SU-DHL-6 (cell line): ENCODE measurements at regions not wholly inside any gene's neighbourhood (a gene's known extent, or its start where the extent isn't known, plus 50 kb on each side); places are given as distances from the start of the nearest gene placed in this dataset.

Experiments used
- H2AFZ ChIP-seq: fragments of 200-600 bp; sonication (generic); 2 replicates; pipeline ENCODE4 v1.6.1; 2014; ENCODE audit warnings: low read depth, mild to moderate bottlenecking, moderate library complexity, mixed read lengths, antibody characterized with exemption, low read length; ENCODE audit not compliant: severe bottlenecking
- H3F3A ChIP-seq: fragments of 200-600 bp; shearing (Covaris generic); 2 replicates; pipeline ENCODE4 v1.6.0; 2016; ENCODE audit warnings: antibody characterized with exemption, mild to moderate bottlenecking; ENCODE audit not compliant: insufficient read depth
- H3K27ac ChIP-seq: fragments of 200-600 bp; sonication (generic); 2 replicates; pipeline ENCODE4 v1.5.1; 2016; ENCODE audit warnings: low read depth, mild to moderate bottlenecking, low read length, moderate library complexity, mixed read lengths
- H3K27me3 ChIP-seq: fragments of 200-600 bp; sonication (generic), shearing (Covaris generic); 2 replicates; pipeline ENCODE4 v1.6.0; 2014; ENCODE audit warnings: mild to moderate bottlenecking, low read length
- H3K36me3 ChIP-seq: fragments of 200-600 bp; sonication (generic); 2 replicates; pipeline ENCODE4 v1.6.1; 2014; ENCODE audit warnings: mild to moderate bottlenecking, low read length, mixed read lengths
- H3K4me2 ChIP-seq: fragments of 300-600, 200-600 bp; shearing (Covaris generic), sonication (generic); 2 replicates; pipeline ENCODE4 v1.6.0; 2014; ENCODE audit warnings: low read length, low read depth, mild to moderate bottlenecking; ENCODE audit not compliant: poor library complexity, severe bottlenecking
- H3K4me3 ChIP-seq: fragments of 200-600 bp; sonication (generic); 2 replicates; pipeline ENCODE4 v1.5.1; 2014; ENCODE audit warnings: antibody characterized with exemption, low read length, mild to moderate bottlenecking, mixed read lengths; ENCODE audit not compliant: insufficient read depth, poor library complexity, severe bottlenecking
- H3K79me2 ChIP-seq: fragments of 200-600 bp; sonication (generic); 2 replicates; pipeline ENCODE4 v1.6.1; 2014; ENCODE audit warnings: mild to moderate bottlenecking, low read length, moderate library complexity; ENCODE audit not compliant: insufficient read depth
- H3K9ac ChIP-seq: fragments of 200-600 bp; sonication (generic); 2 replicates; pipeline ENCODE4 v1.7.0; 2014; ENCODE audit warnings: mild to moderate bottlenecking, low read length
- H3K9me2 ChIP-seq: fragments of 200-600 bp; sonication (generic); replicated peaks from 2 replicates; pipeline ENCODE4 v1.6.1; 2014; ENCODE audit warnings: low read length; ENCODE audit not compliant: insufficient read depth
- H3K9me3 ChIP-seq: fragments of 200-600 bp; sonication (generic); 2 replicates; pipeline ENCODE4 v1.6.1; 2014; ENCODE audit warnings: low read length, mixed read lengths; ENCODE audit not compliant: insufficient read depth
- H4K20me1 ChIP-seq: fragments of 200-600 bp; sonication (generic); 2 replicates; pipeline ENCODE4 v1.6.1; 2014; ENCODE audit warnings: low read depth, mild to moderate bottlenecking, antibody characterized with exemption, low read length, moderate library complexity, mixed read lengths
- EZH2phosphoT487 ChIP-seq: fragments of 200-600 bp; sonication (generic), shearing (Covaris generic); conservative IDR thresholded peaks from 2 replicates; pipeline ENCODE4 v1.6.1; 2018; ENCODE audit warnings: mild to moderate bottlenecking, antibody characterized with exemption, low read length, moderate library complexity, mixed read lengths
- TF ChIP-seq, protein P1 (sequence below): fragments of 200-600 bp; sonication (generic); IDR thresholded peaks from one replicate; pipeline ENCODE4 v1.5.1; 2017; ENCODE audit warnings: antibody characterized with exemption, mild to moderate bottlenecking, low read length, moderate library complexity; ENCODE audit not compliant: insufficient read depth, poor library complexity, severe bottlenecking

DNA sequence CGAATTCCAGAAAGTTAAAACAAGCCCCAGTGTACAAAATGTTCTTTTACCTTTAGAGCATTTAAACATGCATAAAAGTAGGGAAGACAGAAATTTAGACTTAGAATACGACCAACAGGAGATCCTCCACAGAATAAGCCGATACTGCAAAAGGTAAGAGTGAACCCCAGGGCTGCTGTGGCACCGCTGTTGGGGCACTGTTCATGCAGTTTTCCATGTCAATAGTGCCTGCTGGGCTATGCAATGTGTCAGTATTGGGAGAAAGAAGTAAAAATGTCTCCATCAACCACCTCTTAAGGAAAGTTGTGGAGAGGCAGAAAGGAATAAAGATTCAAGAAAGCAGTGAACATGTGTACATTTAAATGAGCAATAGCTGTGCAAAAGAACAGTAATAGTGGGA, 326.5 kb upstream of the SEMA3C start:
- Histone ChIP-seq H3K27me3 (no peaks in the 10 kb centered on the region), H3K27ac (no peak overlapping the region), H3K79me2 (no peaks in the 10 kb centered on the region), H3F3A (no peaks in the 10 kb centered on the region), H3K9me2 (no peaks in the 10 kb centered on the region), H3K9me3 (no peaks in the 10 kb centered on the region), H2AFZ (no peak overlapping the region), H3K4me3 (no peak overlapping the region), H4K20me1 (no peaks in the 10 kb centered on the region), H3K4me2 (no peak overlapping the region), H3K9ac (no peak overlapping the region), H3K36me3 (no peaks in the 10 kb centered on the region)
- no peak for TF ChIP-seq EZH2phosphoT487
- TF ChIP-seq, protein P1, sequence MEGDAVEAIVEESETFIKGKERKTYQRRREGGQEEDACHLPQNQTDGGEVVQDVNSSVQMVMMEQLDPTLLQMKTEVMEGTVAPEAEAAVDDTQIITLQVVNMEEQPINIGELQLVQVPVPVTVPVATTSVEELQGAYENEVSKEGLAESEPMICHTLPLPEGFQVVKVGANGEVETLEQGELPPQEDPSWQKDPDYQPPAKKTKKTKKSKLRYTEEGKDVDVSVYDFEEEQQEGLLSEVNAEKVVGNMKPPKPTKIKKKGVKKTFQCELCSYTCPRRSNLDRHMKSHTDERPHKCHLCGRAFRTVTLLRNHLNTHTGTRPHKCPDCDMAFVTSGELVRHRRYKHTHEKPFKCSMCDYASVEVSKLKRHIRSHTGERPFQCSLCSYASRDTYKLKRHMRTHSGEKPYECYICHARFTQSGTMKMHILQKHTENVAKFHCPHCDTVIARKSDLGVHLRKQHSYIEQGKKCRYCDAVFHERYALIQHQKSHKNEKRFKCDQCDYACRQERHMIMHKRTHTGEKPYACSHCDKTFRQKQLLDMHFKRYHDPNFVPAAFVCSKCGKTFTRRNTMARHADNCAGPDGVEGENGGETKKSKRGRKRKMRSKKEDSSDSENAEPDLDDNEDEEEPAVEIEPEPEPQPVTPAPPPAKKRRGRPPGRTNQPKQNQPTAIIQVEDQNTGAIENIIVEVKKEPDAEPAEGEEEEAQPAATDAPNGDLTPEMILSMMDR, result no peak

DNA sequence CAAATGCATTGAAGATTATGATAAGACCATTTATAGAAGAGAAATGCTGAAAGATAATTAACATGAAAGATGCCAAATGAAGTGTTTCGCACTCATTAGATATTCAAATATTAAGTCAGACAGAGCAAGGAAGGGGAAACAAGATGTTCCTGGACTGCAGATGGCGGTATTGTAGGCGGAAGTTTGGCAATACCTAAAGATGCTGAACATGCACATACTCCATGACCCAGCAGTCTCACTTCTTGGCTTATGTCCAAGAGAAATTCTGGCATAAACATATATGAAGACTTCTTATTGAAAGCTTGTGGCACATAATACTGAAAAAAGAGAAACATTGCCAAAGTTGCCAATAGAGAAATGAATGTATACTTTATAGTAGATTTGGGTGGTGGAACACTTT, 325.4 kb upstream of the SEMA3C start:
- Histone ChIP-seq H3K9me2 (no peaks in the 10 kb centered on the region), H3K27me3 (no peaks in the 10 kb centered on the region), H3K9me3 (no peaks in the 10 kb centered on the region), H2AFZ (no peak overlapping the region), H3K79me2 (no peaks in the 10 kb centered on the region), H3K36me3 (no peaks in the 10 kb centered on the region), H3K27ac (no peak overlapping the region), H3K4me3 (no peak overlapping the region), H3K4me2 (no peak overlapping the region), H4K20me1 (no peaks in the 10 kb centered on the region), H3F3A (no peaks in the 10 kb centered on the region), H3K9ac (no peak overlapping the region)
- no peak for TF ChIP-seq EZH2phosphoT487
- TF ChIP-seq, protein P1, result no peak

DNA sequence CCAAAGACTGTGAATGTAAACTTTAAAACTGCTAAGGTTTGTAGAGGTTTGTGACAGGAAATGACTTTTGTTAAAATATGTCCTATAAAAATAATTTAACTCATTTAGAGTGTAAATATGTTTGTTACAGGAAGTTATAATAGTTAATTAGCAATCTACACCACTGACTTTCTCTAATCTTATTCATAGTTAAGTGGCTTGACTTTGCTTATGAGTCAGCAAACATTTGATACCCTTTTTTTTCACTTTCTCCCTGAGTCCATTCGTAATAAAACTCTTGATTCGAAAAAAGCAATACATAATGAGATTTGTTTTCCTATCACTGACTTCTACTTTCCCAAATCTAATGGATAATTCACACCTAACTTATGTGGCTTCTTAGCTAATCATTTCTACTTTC, 317.7 kb upstream of the SEMA3C start:
- Histone ChIP-seq H3K9me3 (peaks cover 6% of the 10 kb centered on the region; the same call in 1 of the 2 replicates), H2AFZ (no peak overlapping the region), H3K36me3 (no peaks in the 10 kb centered on the region), H3K4me2 (no peak overlapping the region), H3K27me3 (no peaks in the 10 kb centered on the region), H3K27ac (no peak overlapping the region), H3K9ac (no peak overlapping the region), H3K9me2 (no peaks in the 10 kb centered on the region), H3F3A (no peaks in the 10 kb centered on the region), H3K4me3 (no peak overlapping the region), H4K20me1 (no peaks in the 10 kb centered on the region), H3K79me2 (no peaks in the 10 kb centered on the region)
- no peak for TF ChIP-seq EZH2phosphoT487
- TF ChIP-seq, protein P1, result no peak
